AML-193 (cell line): ENCODE measurements at regions not wholly inside any gene's neighbourhood (a gene's known extent, or its start where the extent isn't known, plus 50 kb on each side); places are given as distances from the start of the nearest gene placed in this dataset.
A peak's percentile ranks its signal among the peaks of the same experiment; 100 is the strongest.
"Not testable (repeated sequence)": the region's sequence is repeated elsewhere in the genome, so short reads cannot be mapped to it uniquely, and the experiment has no call there.

Experiments used
- DNase-seq, 2 experiments: peaks; one replicate each; lab custom pipeline; 2025; lab: John Stamatoyannopoulos, UW

DNA sequence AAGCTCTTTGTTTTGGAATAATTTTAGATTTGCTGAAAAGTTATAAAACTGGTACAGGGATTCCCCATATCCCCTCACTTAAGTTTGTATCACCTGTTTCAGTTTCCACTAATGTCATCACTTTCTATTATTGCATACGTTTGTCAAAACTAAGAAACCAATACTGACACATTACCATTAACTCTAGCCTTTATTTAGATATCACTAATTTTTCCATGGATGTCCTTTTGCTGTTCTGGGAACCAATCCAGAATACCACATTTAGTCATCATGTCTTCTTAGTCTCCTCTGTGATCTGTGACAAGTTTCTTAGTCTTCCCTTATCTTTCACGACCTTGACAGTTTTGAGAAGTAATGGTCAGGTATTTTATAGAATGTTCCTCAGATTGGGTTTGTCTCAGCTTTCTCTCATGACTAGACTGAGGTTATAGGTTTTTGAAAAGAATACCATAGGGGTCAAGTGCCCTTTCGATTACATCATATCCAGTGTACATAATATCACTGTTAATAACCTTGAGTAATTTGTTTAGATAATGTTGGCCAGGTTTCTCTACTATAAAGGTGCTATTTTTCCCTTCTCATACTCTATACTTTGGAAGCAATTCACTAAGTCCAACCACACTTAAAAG, 51.9 kb upstream of the NMUR2 start:
- no peak for DNase-seq

DNA sequence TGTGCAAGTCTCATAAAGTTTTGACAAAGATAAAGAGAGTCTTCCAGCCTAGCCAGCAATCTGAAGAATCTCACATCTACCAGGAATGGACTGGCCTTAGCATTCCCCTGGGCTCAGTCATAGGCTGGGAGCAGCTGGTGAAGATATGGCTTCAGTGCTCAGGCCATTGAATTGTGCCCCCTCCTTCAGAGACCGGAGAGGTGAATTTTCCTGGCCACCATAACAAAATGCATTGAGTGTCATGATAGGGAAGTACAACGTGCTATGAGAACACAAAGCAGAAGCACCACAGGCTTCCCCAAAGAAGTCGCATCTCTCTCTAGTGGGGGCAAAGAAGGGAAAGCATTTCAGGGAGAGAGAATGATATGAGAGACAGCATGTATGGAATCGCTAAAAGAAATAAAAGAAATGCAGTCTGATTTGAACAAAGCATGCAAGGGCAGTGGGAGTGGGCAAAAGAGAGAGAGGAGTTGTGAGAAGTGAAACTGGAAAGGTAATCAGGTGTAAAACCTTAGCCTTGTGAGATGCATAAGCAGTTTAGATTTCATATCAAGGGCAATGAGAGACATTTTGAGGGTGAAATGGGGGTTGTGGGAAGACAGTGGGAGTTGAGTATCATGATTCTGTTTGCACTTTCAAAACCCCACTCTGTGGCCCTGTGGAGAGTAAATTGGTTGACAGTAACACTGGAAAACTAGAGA, 57.1 kb upstream of the NMUR2 start:
- peak; percentile 27 to 38 for DNase-seq

DNA sequence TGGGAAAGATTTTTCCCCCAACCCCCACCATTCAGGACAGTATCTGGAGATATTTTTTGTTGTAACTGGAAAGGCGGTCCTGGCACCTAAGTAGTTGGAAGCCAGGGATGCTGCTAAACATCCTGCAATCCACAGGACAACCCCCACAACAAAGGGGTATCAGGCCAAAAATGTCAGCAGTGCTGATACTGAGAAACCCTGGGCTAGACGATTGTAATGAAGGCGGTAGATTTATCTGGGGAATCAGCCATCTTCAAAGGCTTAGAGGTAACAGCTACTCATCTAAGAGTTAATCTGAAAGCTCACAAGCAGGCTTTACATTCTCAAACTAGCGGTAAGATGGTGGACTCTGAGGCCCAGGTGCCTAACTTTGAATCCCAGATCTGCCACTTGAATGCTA, 59.0 kb upstream of the NMUR2 start:
- DNase-seq: no peak

DNA sequence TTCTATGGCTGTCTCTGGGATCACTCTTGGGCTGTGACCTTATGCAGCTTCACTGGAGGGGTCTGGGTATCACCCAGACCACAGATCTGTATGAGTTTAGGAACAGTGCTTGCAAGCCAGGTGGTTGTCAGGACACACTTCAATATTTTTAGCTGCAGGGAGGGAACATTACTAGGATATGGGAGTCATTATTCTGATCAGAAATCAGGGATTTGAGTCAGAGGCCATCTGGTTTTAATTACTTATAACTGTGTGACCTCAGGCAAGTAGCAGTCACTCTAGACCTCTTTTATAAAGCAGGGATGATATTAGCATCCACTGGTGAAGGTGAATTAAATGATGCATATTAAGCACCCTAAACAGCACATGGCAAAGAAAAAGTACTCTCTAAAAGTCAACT, 60.1 kb upstream of the NMUR2 start:
- DNase-seq: no peak

DNA sequence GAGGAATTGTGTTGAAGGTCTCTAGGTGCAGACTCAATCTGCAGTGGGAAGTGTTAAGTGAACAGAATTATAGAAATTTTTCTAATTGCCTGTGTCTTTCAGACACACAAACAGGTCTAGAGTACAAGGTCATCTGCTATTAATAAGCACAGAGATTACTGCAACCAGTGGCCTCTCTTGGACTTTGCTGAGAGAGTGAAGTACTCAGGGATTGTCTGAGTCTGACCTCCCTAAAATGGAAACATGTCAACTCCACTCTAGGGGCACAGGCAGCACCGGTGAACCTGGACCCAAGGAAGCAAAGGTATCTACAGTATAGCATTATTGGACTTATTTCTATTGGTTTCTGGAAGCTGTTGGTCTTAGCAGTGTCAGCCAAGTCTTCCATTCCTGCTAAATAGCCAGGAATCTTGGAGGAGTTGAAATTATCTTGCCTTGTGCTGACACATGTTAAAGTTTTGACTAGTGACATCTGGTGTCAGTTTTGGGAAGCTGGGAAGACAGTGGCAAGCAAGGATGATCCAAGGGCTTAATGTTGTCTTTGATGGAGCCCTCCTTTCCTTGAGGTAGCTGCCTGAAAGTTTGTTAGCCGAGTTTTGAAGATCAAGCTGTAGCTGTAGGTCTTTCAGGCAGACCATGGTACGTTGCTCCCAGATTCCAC, 61.1 kb upstream of the NMUR2 start:
- no peak for DNase-seq

DNA sequence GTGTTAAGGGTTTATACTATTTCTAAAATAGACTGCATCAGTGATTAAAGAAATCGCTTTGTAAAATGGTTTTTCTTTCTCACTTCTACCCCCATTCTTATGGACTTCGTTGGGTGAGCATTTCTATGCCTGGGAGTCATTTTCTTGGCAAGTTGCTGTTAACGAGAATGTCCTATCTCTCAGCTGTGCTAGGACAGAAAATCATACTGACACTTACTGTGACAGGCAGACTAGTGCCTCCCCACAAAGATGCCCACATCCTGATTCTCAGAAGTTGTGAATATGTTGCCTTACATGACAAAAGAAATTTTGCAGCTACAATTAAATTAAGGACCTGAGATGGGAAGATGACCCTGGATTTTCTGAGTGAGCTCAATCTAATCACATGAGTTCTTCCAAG, 65.1 kb upstream of the NMUR2 start:
- DNase-seq: no peak

DNA sequence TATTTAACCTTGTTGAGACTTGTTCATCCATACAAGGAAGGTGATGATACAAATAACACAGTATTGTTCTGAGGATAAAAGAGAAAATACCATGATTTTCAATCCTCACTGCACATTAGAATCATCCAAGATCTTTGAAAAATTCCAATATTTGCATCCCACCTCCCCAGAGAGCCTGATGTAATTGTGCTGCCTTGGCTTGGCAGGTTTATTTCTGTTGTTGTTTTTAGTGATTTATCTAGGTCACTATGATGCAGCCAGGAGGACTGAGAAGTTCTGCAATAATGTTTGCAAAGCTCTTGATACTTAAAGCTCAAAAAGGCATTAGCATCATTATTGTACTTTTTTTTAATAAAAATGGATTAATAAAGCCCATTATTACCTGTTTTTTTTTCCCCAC, 67.0 kb upstream of the NMUR2 start:
- DNase-seq: no peak

DNA sequence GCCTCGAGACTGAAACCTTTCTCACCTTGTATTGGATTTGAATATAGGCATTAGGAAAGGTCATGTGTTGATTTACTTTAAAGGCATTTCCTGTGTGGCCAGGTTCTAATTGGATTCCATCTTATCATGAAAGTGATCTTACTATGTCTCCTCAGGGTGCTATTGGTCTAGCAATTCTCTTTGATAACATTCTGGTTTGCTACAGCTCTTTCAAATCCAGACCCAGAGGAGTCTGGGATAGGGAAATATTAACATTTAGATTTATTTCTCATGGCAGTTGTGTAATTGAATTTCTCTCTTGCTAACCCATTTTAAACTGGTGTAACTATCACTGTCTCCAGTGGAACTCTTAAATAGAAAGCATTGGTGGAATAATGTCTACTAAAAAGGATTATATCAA, 69.9 kb upstream of the NMUR2 start:
- DNase-seq: no peak

DNA sequence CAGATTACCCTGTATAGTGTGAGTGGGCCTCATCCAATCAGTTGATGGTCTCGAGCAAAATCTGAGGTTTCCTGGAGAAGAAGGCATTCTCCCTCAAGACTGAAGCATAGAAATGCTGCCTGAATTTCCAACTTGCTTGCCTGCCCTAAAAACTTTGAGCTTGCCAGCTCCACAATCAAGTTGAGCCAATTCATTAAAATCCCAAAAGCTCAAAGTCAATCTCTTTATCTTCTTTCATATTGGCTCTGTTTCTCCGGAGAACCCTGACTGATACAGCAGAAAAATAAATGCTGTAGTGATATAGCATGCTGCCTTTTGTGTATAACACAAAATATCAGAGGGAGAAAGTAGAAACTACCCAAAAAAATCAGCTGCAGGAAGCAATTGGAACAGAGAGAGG, 72.5 kb upstream of the NMUR2 start:
- no peak for DNase-seq

DNA sequence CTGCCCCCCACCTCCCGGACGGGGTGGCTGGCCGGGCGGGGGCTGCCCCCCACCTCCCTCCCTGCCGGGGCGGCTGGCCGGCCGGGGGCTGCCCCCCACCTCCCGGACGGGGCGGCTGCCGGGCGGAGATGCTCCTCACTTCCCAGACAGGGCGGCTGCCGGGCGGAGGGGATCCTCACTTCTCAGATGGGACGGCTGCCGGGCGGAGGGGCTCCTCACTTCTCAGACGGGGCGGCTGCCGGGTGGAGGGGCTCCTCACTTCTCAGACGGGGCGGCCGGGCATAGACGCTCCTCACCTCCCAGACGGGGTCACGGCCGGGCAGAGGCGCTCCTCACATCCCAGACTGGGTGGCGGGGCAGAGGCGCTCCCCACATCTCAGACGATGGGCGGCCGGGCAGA, 74.8 kb upstream of the NMUR2 start:
- DNase-seq: not testable (repeated sequence)

DNA sequence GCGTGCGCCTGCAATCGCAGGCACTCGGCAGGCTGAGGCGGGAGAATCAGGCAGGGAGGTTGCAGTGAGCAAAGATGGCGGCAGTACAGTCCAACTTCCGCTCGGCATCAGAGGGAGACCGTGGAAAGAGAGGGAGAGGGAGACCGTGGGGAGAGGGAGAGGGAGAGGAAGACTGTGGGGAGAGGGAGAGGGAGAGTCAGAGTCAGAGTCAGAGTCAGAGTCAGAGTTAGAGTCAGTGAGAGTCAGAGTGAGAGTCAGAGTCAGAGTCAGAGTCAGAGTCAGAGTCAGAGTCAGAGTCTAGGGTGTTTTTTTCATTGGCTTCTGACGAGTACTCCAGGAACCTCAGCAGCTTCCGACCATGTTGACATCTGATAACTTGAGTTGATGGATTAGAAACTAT, 75.6 kb upstream of the NMUR2 start:
- DNase-seq: not testable (repeated sequence)

DNA sequence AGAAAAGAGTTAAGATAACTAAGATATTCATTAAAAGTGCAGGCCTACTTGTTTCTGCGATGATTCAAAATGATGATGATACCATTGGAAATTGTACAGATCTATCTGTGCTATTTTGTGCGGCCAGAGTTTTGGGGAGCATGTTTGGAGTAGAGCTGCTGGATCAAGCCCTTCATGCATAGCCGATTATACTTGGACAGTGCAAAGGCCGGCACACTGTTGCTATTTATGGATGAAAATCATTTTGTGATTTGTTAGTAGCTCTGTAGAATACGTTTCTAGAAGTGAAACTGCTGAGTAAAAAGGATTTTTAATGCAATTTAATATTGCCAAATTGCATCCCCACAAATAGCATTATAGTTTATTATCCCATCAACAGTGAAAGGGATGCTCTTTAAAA, 82.1 kb upstream of the NMUR2 start:
- no peak for DNase-seq

DNA sequence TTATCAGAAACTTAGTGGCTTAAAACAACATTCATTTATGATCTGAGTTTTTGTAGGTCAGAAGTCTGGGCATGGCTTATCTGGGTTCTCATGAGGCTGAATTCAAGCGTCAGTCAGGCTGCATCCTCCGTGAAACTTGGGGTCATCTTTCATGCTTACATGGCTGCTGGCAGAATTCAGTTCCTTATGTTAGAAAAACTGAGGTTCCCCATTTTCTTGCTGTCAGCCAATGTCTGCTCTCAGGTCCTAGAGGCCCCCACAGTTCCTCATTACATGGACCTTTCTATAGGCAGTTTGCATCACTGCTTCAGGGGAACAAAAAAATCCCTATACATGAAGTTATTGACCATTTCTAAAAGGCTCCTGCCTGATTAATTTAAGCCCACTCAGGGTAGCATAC, 83.8 kb upstream of the NMUR2 start:
- DNase-seq: no peak

DNA sequence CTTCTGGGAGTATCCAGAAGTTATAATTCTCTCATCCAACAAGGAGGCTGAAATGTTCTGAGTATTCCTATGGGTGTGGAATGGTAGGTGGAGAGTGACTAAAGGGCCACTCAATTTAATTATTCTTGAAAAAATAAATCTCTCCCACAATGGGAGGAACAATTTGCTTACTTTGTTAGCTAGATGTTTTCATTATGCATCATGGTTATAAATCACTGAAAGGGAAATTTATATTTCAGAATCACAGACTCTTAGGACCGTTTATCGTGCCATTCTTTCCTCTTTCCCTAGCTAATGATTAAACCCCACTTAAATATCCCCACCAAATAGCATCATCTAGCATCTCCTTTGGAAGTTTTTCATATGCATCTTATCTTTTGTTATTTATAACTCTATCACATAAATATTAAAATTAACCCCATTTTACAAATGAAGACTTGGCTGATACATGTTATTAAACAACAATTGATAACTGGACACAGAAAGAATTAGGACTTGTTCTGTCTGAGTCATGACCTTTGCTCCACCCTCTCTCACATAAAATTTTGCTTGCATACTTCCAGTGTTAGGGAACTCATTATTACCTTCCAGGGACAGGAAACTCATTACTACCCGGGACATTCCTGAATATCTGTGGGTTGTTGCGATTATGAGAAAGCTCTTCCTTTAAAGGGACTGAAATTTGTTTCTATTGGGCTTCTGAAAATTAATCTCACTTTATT, 94.9 kb upstream of the NMUR2 start:
- no peak for DNase-seq

DNA sequence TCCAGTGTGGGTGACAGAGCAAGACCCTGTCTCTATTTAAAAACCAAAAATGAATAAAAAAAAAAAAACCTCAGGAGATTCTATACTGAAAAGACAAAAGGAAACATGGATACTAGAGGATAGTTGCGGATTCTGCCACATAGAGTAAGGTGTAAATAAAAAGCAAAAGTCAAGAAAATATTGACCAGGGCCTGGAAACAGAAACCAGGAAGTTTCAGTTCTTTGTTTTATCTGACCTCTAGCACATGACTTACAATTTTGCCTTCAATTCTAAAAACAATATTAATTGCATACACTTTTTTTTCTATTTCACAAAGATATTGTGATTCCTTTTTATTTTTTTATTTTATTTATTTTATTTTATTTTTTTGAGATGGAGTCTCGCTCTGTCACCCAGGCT, 96.2 kb upstream of the NMUR2 start:
- no peak for DNase-seq

DNA sequence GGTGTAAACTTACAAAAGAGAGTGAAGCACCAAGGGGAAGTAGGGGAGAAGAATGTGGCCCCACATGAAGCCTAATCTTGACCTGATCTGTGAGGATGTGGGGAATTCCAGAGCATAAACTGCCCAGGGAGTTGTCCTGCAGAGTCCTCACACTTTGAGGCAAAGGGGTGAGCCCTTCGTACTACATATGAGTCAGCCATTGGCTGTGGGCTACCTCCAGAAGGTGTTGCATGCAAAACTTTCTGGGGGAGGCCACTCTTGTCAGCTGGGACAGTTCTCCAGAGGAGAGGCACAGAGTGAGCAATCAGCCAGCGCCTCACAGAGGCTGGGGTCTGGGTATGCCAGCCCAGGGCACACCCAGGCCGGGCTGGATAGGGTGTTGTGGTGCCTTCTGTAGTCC, 98.1 kb upstream of the NMUR2 start:
- no peak for DNase-seq

DNA sequence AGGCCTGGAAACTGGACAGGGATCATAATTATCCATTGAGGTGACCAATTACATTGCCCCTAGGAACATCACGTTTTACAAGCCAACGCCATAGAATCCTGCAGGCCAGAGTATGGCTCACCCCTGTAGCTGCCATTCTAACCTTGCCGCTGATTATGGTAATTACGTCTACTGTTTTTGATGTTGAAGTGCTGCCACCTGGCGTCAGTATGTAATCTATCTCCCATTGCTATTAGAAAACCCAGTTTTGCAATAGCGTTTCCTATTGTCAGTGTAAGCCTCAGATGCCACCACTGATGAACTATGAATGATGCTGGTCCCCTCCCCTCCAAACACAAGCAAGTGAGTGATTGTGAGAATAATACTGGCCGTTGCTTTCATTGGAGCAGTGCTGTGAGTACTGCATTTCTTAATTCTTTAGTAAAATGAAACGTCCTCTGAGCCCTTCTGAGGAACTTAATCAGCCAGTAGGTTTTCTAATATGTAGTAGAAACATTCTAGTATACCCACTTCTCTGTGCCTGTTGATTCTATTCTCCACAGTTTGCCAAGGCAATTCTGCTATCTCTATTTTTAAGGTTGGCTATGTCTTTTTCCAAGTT, 100.5 kb upstream of the NMUR2 start:
- peak; percentile 37 to 55 for DNase-seq

DNA sequence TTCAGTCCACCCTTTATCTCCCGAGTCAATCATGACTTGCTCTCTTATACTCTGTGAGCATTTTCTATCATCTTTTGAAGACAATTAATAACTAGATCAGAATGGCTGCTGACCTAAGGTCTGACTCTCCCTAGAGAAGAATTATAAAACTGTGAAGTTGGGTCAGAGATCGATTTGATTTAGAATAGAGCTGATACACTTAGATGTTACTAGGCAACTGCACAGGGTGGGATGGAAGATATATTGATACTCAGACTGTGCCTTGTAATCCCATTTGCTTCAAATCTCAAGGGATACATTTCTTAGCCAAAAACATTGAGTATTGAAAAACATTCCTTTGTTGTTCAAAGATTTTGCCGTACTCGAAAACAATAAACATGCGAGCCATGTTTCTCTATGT, 106.0 kb upstream of the NMUR2 start:
- DNase-seq: no peak

DNA sequence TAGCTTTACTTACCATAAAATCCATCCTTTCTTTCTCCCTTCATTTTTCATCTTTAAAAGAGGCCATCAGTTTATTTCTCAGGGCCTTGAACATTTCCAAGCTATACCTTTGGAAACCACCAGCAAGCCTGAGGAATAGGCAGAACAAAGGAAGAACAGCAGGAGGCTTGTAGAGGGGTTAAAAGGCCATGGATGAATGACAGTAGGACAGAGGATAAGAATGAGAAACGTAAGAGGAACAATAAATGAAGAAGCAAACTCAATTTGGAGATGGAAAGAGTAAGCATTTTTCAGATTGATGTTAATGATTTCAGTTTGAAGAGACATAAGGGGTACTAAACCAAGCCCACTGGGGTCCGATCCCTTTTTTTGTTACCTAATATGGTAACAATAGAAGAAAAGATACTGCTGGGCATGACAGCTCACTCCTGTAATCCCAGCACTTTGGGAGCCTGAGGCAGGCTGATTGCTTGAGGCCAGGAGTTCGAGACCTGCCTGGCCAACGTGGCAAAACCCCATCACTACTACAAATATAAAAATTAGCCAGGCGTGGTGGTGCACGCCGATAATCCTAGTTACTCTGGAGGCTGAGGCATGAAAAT, 106.6 kb upstream of the NMUR2 start:
- DNase-seq: no peak

DNA sequence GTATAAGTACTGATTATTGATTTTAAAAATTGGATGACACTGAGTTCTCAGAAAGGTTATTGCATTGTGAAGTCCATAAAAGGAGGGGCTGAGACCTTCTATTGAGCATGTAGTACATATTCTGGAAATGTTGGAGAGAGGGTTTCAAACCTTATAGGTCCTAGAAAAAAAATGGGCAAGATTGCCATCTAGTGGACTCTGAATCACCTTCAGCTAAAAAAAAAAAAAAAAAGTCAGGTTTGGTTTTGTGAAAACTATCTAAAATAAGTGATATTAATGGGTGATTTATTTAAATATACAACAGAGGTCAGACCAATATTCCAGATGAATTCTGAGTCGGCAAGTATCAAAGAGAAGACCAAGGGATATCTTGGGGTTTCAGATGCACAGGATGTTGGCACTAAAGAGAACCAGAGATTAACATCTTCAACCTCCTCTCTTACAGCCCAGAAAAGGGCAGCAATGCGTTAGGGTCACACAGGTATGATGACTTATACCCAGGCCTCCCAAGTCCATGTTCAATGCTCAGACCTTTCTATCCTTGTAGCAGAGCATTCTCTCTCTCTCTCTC, 109.8 kb upstream of the NMUR2 start:
- DNase-seq: peak; percentile 3 to 39

DNA sequence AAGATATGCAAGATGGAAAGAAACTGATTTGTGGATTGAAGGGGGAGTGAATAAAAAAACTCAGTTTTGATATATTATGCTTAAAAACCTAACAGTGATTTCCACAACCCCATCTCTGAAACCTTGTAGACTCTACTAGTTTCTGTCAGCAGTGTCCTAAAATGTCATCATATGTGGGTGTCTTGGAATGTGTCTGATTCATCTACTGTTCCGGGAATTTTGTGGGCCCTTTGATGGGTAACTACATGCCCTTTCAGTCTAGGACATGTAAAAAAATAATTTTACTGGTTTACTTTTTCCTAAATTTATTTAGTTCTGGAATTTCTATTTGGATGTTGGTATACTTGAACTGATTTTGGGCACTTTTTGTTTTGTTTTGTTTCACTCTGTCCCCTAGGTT, 118.9 kb upstream of the NMUR2 start:
- no peak for DNase-seq
